ENCODE measurements at regions not wholly inside any gene's neighbourhood (a gene's known extent, or its start where the extent isn't known, plus 50 kb on each side); places are given as distances from the start of the nearest gene placed in this dataset.
A peak's percentile ranks its signal among the peaks of the same experiment; 100 is the strongest.

DNA sequence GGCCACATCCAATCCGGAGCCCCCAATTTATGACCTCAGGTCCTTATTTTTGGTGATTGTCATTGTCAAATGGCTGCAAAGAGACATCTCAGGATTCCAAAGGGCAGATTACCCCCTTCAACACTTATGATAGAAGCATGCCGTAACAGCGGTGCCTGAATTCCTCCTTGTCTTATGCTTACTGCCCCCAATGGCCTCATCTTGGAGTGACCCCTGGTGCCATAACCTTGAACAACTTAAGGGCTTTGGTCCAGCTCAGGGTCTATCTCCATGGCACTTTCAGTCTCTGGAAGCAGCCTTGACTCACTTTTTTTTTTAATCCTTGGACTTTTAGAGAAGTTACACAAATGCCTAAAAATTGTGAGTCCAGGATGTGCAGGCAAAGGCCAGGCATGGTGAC lies 171.6 kb upstream of the ZNF507 start:
- Histone ChIP-seq H3K27me3 (ENCODE audit: control insufficient read depth in 4 of 4, insufficient read depth in 4 of 4, low read length in 3 of 4) (peaks cover 0 to 3% (median 0%) of the 10 kb centered on the region in 4 donors), H3K9ac (ENCODE audit: low read depth in 1 of 2, low read length in 2 of 2) (no peak overlapping the region), H3K4me1 (ENCODE audit: control insufficient read depth in 4 of 4, insufficient read depth in 4 of 4, low read length in 3 of 4) (no peaks in the 10 kb centered on the region), H3K27ac (ENCODE audit: low read depth in 1 of 2, low read length in 2 of 2) (no peak overlapping the region), H3K4me3 (ENCODE audit: low read depth in 1 of 3, low read length in 3 of 3) (no peak overlapping the region), H3K36me3 (ENCODE audit: control insufficient read depth in 4 of 4, insufficient read depth in 3 of 4, low read depth in 1 of 4, low read length in 3 of 4) (no peaks in the 10 kb centered on the region), H3K9me3 (ENCODE audit: control insufficient read depth in 4 of 4, low read length in 3 of 4) (no peaks in the 10 kb centered on the region)
- peak; percentile 8 for DNase-seq (ENCODE audit: low spot score)
- TF ChIP-seq HNF4A (conservative IDR thresholded peaks at IDR 0.05) (no peak), GABPA (IDR thresholded peaks at IDR 0.05 in 1 of 2, conservative IDR thresholded peaks at IDR 0.05 in 1 of 2) (no peak), YY1 (IDR thresholded peaks at IDR 0.05) (no peak), TAF1 (conservative IDR thresholded peaks at IDR 0.05) (no peak), RAD21 (IDR thresholded peaks at IDR 0.05) (no peak), HNF4G (IDR thresholded peaks at IDR 0.05) (no peak), FOXA2 (IDR thresholded peaks at IDR 0.05) (no peak), EGR1 (IDR thresholded peaks at IDR 0.05; ENCODE audit: low read depth in 2 of 2) (no peak), SP1 (IDR thresholded peaks at IDR 0.05) (no peak), JUND (IDR thresholded peaks at IDR 0.05) (no peak), FOXA1 (IDR thresholded peaks at IDR 0.05) (no peak)
- TF ChIP-seq, protein P1, sequence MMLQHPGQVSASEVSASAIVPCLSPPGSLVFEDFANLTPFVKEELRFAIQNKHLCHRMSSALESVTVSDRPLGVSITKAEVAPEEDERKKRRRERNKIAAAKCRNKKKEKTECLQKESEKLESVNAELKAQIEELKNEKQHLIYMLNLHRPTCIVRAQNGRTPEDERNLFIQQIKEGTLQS (IDR thresholded peaks at IDR 0.05) = no peak
- TF ChIP-seq, protein P2, sequence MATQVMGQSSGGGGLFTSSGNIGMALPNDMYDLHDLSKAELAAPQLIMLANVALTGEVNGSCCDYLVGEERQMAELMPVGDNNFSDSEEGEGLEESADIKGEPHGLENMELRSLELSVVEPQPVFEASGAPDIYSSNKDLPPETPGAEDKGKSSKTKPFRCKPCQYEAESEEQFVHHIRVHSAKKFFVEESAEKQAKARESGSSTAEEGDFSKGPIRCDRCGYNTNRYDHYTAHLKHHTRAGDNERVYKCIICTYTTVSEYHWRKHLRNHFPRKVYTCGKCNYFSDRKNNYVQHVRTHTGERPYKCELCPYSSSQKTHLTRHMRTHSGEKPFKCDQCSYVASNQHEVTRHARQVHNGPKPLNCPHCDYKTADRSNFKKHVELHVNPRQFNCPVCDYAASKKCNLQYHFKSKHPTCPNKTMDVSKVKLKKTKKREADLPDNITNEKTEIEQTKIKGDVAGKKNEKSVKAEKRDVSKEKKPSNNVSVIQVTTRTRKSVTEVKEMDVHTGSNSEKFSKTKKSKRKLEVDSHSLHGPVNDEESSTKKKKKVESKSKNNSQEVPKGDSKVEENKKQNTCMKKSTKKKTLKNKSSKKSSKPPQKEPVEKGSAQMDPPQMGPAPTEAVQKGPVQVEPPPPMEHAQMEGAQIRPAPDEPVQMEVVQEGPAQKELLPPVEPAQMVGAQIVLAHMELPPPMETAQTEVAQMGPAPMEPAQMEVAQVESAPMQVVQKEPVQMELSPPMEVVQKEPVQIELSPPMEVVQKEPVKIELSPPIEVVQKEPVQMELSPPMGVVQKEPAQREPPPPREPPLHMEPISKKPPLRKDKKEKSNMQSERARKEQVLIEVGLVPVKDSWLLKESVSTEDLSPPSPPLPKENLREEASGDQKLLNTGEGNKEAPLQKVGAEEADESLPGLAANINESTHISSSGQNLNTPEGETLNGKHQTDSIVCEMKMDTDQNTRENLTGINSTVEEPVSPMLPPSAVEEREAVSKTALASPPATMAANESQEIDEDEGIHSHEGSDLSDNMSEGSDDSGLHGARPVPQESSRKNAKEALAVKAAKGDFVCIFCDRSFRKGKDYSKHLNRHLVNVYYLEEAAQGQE (IDR thresholded peaks at IDR 0.05) = no peak
- TF ChIP-seq, protein P3, sequence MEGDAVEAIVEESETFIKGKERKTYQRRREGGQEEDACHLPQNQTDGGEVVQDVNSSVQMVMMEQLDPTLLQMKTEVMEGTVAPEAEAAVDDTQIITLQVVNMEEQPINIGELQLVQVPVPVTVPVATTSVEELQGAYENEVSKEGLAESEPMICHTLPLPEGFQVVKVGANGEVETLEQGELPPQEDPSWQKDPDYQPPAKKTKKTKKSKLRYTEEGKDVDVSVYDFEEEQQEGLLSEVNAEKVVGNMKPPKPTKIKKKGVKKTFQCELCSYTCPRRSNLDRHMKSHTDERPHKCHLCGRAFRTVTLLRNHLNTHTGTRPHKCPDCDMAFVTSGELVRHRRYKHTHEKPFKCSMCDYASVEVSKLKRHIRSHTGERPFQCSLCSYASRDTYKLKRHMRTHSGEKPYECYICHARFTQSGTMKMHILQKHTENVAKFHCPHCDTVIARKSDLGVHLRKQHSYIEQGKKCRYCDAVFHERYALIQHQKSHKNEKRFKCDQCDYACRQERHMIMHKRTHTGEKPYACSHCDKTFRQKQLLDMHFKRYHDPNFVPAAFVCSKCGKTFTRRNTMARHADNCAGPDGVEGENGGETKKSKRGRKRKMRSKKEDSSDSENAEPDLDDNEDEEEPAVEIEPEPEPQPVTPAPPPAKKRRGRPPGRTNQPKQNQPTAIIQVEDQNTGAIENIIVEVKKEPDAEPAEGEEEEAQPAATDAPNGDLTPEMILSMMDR (IDR thresholded peaks at IDR 0.05; ENCODE audit: low read depth, low read length, missing input control) = no peak
- TF ChIP-seq, protein P4, sequence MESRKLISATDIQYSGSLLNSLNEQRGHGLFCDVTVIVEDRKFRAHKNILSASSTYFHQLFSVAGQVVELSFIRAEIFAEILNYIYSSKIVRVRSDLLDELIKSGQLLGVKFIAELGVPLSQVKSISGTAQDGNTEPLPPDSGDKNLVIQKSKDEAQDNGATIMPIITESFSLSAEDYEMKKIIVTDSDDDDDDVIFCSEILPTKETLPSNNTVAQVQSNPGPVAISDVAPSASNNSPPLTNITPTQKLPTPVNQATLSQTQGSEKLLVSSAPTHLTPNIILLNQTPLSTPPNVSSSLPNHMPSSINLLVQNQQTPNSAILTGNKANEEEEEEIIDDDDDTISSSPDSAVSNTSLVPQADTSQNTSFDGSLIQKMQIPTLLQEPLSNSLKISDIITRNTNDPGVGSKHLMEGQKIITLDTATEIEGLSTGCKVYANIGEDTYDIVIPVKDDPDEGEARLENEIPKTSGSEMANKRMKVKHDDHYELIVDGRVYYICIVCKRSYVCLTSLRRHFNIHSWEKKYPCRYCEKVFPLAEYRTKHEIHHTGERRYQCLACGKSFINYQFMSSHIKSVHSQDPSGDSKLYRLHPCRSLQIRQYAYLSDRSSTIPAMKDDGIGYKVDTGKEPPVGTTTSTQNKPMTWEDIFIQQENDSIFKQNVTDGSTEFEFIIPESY (IDR thresholded peaks at IDR 0.05) = no peak
- TF ChIP-seq, protein P5, sequence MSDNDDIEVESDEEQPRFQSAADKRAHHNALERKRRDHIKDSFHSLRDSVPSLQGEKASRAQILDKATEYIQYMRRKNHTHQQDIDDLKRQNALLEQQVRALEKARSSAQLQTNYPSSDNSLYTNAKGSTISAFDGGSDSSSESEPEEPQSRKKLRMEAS (IDR thresholded peaks at IDR 0.05) = no peak
- WGBS = 78% methylated on average over 3 of the region's 3 CpGs
